ENCODE measurements at regions not wholly inside any gene's neighbourhood (a gene's known extent, or its start where the extent isn't known, plus 50 kb on each side); places are given as distances from the start of the nearest gene placed in this dataset.

DNA sequence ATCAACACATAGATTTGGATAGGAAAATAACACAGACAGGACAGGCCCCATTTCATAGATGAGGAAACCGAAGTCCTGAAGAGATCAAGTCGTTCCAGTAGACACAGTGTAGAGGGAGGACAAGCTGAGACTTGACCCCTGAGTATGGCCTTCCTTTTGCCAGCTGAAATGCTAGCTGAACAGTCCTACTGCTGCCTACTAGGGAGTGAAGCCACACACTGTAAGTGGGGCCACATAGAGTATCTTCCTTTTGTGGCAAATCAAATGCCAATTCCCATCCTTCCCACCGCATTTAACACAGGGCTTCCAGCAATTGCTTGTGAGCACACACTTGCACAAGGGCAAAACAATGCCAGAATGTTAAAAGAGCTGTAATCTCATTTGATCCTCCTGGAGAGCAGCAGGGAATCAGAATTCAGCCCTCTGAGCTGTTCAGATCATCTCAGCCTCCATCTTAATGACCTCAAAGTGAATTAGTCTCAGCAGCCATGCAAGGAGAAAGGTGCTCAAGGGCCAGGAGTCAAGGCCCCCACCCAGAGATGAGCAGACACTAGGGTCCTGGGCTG lies 380.5 kb downstream of the EMP1 start:
- Histone ChIP-seq H3K4me1 (ENCODE audit: control insufficient read depth in 1 of 2, insufficient read depth in 1 of 2, low read depth in 1 of 2, low read length in 1 of 2) (no peaks in the 10 kb centered on the region), H3K36me3 (no peaks in the 10 kb centered on the region), H3K27me3 (no peaks in the 10 kb centered on the region), H3K4me3 (ENCODE audit: low read depth in 1 of 2, low read length in 1 of 2) (no peak overlapping the region), H3K9me3 (no peaks in the 10 kb centered on the region), H3K27ac (no peak overlapping the region)
- TF ChIP-seq CTCF (IDR thresholded peaks at IDR 0.05): no peak

- no peak for TF ChIP-seq CTCF (IDR thresholded peaks at IDR 0.05)
- H3K27me3 ChIP-seq: no peaks in the 10 kb centered on the region
Observed at GRCh38 chr12:13573698-13574321, 377.3 kb downstream of the EMP1 start.

DNA sequence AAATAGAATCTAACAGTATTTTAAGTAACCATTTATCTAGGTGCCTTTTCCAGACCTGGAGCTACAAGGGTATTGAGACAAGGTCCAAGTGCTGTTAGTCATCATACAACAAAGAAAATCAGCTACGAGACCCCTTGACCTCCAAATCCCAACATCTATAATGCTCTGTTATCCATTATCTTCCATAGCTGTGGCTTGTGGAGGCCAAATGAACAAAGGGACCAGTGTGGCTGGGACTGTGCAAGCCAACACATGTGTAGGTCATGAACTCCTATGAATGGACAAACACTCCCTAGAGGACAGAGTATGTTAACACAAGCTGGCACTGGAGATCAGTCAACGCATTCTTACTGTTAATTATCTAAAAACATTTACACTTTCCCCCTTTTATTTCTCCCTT lies 374.5 kb downstream of the EMP1 start:
- TF ChIP-seq CTCF (IDR thresholded peaks at IDR 0.05): no peak
- no peak overlapping the region for H3K27ac ChIP-seq
- no peaks in the 10 kb centered on the region for H3K36me3 ChIP-seq
- H3K4me3 ChIP-seq (ENCODE audit: low read depth in 1 of 2, low read length in 1 of 2): no peak overlapping the region
- no peaks in the 10 kb centered on the region for H3K27me3 ChIP-seq
- no peaks in the 10 kb centered on the region for H3K4me1 ChIP-seq (ENCODE audit: control insufficient read depth in 1 of 2, insufficient read depth in 1 of 2, low read depth in 1 of 2, low read length in 1 of 2)
- H3K9me3 ChIP-seq: no peaks in the 10 kb centered on the region

More at GRCh38 chr12:13573698-13574321, 377.3 kb downstream of the EMP1 start:
- no peak overlapping the region for H3K27ac ChIP-seq
- H3K9me3 ChIP-seq: no peaks in the 10 kb centered on the region
- H3K36me3 ChIP-seq: no peaks in the 10 kb centered on the region
- H3K4me3 ChIP-seq (ENCODE audit: low read depth in 1 of 2, low read length in 1 of 2): no peak overlapping the region
- no peaks in the 10 kb centered on the region for H3K4me1 ChIP-seq (ENCODE audit: control insufficient read depth in 1 of 2, insufficient read depth in 1 of 2, low read depth in 1 of 2, low read length in 1 of 2)

GRCh38 chr12:13570005-13570694 lies 373.6 kb downstream of the EMP1 start:
- no peaks in the 10 kb centered on the region for H3K4me1 ChIP-seq (ENCODE audit: control insufficient read depth in 1 of 2, insufficient read depth in 1 of 2, low read depth in 1 of 2, low read length in 1 of 2)
- no peak overlapping the region for H3K4me3 ChIP-seq (ENCODE audit: low read depth in 1 of 2, low read length in 1 of 2)
- no peak for TF ChIP-seq CTCF (IDR thresholded peaks at IDR 0.05)
- H3K9me3 ChIP-seq: no peaks in the 10 kb centered on the region
- no peaks in the 10 kb centered on the region for H3K27me3 ChIP-seq
- no peaks in the 10 kb centered on the region for H3K36me3 ChIP-seq
- H3K27ac ChIP-seq: no peak overlapping the region

- H3K36me3 ChIP-seq: no peaks in the 10 kb centered on the region
- H3K4me1 ChIP-seq (ENCODE audit: control insufficient read depth in 1 of 2, insufficient read depth in 1 of 2, low read depth in 1 of 2, low read length in 1 of 2): no peaks in the 10 kb centered on the region
- no peak overlapping the region for H3K27ac ChIP-seq
- no peak for TF ChIP-seq CTCF (IDR thresholded peaks at IDR 0.05)
- no peaks in the 10 kb centered on the region for H3K9me3 ChIP-seq
- no peak overlapping the region for H3K4me3 ChIP-seq (ENCODE audit: low read depth in 1 of 2, low read length in 1 of 2)
- no peaks in the 10 kb centered on the region for H3K27me3 ChIP-seq
Observed at GRCh38 chr12:13566292-13566691, 369.8 kb downstream of the EMP1 start.
